ENCODE measurements at regions not wholly inside any gene's neighbourhood (a gene's known extent, or its start where the extent isn't known, plus 50 kb on each side); places are given as distances from the start of the nearest gene placed in this dataset.

- TF ChIP-seq CTCF (IDR thresholded peaks at IDR 0.05) (no peak), POLR2A (IDR thresholded peaks at IDR 0.05) (no peak)
Observed at GRCh38 chr21:35859677-35860076, 200.6 kb downstream of the SETD4 start.

All from thyroid gland (tissue), 4 donors.